OCI-M1 (cell line): ENCODE measurements at regions not wholly inside any gene's neighbourhood (a gene's known extent, or its start where the extent isn't known, plus 50 kb on each side); places are given as distances from the start of the nearest gene placed in this dataset.
A peak's percentile ranks its signal among the peaks of the same experiment; 100 is the strongest.

ENCODE experiments used
- DNase-seq: peaks from one replicate; lab custom pipeline; 2025; lab: John Stamatoyannopoulos, UW

DNA sequence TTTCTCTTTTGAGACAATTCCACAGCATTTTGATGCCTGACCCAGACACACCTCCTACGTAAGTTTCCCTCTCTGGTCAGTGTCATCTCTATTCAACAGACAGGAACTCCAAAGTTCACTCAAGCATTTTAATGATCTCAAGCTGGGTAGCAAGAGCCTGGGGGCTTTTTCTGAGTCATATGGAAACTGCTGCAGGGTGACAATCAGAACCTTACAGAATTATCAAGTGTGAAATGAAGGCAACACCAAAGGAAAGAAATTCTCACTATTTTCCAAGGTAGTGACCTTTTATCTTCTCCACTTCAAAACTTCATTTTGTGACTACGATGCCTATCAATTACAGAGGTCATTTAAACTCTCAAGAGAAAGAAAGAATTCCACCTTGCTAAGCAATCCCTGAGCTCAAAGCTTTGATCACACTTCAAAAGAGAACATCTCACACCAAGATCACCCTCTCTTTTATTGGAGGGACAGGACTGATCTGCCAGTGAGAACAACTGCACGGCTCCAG, 229.0 kb upstream of the ZC3H12C start:
- no peak for DNase-seq

DNA sequence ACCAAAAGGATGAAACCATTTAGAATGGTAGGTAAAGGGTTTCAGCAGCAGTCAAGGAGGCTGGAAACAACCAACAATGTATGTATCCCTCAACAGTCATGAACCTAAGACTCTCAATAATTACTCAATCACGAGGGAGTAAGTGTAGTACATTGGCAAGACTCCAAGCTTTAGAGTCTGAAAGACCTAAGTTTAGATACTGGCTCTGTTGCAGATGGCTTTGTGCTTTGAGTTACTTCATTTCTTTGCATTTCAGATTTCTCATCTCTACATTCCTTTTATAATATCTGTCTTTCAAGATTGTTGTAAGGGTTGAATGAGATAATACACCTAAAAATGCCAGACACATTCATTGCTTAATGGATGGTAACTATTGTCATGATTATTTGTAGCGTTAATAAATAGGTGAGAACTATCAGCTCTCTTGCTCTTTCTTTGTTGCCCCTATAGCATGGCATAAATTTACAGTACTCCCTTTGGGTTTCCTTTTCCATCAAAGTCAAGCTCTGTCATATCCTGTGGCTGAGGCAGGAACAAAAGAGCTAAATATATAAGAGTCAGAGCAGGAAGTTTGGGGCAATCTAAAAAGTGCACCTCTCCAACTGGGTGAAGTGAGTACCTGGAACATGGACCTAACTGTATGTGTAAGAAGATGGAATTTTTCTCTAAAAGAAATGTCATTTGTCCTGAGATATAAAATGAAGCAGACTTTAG, 228.2 kb upstream of the ZC3H12C start:
- peak; percentile 86 for DNase-seq

- peak; percentile 40 for DNase-seq
Observed at GRCh38 chr11:109865548-109866186, 227.5 kb upstream of the ZC3H12C start.

DNA sequence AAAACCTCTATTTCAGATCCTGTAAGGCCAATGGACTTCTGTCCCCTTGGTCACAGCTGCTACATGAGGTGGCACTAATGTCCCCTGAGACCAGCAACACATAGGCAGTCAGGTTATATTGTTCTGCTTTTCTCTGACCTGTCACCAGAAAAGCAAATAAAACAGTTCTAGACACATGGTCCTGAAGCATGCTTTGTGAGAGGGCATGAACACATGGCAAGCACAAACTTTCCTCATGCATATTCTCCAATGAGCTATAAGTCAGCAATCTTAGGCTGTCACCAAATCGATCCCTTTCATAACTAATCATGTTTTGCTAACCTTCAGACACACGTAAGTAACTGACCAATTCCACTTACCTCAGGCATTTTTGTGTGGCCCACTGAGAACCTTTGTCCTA, 225.4 kb upstream of the ZC3H12C start:
- DNase-seq, result no peak

GRCh38 chr11:109869536-109869935, 223.7 kb upstream of the ZC3H12C start:
- DNase-seq, result no peak

- peak; percentile 55 for DNase-seq
Observed at GRCh38 chr11:109870297-109870696, 222.9 kb upstream of the ZC3H12C start.

DNA sequence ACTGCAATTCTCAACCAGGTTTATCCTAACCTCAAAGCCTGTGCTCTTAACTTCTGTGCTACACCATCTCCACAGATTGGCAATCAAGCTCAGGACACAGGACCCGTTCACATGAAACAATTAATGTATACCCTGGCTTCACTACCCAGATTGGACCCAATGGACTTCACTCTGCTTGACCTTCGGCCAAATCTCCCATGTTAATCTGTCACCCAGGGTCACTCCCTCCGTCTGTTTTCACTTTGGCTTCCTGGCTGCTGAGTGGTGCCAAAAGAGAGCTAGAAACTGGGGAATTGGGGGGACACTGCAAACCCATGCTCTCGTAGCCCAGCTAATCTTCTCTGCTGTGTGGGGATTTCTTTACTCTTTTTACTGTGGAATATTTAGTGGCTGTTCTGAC, 216.1 kb upstream of the ZC3H12C start:
- no peak for DNase-seq

- no peak for DNase-seq
Observed at GRCh38 chr11:109884501-109884900, 208.7 kb upstream of the ZC3H12C start.

GRCh38 chr11:109885006-109885405, 208.2 kb upstream of the ZC3H12C start:
- DNase-seq, result no peak

GRCh38 chr11:109892321-109892794, 200.8 kb upstream of the ZC3H12C start:
- peak; percentile 98 for DNase-seq

DNA sequence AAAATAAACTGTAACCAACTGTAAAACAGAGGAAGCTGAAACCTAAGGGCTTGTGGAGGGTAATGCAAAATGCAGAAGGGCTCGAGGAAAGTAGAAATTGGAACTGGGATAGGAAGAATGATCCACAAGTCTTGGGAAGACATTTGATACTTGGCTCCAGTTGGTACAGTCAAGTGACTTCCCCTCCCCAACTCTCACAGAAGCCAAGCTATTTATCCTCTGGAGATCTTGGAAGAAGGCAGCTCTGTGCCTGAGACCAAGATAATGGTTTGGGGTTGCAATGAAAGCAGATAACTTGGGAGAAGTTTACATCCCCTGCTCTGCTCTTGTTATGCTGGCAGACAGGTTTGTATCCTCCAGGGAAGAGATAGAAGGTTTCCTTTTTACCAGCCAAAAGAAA, 198.9 kb upstream of the ZC3H12C start:
- DNase-seq, result peak; percentile 87

GRCh38 chr11:109898592-109898991, 194.6 kb upstream of the ZC3H12C start:
- peak; percentile 62 for DNase-seq

DNA sequence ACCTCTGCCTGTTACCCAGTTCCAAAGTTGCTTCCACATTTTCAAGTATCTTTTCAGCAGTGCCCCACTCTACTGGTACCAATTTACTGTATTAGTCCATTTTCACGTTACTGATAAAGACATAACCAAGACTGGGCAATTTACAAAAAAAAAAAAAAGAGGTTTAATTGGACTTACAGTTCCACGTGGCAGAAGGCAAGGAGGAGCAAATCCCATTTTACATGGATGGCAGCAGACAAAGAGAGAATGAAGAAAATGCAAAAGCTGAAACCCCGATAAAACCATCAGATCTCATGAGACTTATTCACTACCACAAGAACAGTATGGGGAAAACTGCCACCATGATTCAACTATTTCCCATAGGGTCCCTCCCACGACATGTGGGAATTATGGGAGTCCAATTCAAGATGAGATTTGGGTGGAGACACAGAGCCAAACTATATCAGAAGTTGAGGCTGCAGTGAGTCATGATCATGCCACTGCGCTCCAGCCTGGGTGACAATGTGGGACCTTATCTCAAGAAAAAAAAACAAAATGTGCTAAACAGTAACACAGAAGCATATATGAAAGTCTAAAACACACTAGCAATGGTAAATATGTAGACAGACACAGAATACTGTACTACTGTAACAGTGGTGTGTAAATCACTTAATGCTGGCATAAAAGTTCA, 190.3 kb upstream of the ZC3H12C start:
- peak; percentile 92 for DNase-seq

DNA sequence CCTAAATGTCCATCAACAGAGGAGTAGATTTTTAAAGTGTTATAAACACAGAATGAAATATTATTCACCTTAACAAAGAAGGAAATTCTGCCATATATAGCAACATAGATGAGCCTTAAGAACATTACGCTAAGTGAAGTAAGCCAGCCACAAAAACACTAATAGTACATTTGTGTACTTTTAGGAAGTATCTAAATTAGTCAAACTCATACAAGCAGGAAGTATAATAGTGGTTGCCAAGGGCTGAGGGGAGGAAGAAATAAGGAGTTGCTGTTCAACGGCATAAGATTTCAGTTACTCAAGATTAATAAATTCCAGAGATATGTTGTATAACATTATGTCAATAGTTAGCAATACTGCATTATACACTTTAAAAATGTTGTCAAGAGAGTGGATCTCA, 181.7 kb upstream of the ZC3H12C start:
- DNase-seq, result no peak

DNA sequence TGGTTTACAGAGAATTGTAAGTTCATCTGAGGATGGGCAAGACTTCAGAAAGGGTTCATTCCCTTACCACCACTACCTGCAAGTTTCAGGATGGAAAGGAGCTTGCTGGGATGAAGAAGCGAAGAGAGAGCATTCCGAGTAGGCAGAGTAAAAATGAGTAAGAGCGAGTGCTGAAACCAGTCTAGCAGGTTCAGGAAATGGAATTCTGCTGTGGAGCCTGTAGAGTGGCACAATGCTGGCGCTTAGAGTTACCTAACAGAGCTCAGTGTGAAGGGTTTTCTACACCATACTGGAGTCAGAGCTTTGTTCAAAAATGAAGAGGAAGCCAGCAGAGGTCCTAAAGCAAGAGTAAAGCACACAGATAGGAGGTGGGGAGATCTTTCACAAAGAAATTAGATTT, 179.2 kb upstream of the ZC3H12C start:
- DNase-seq, result no peak

DNA sequence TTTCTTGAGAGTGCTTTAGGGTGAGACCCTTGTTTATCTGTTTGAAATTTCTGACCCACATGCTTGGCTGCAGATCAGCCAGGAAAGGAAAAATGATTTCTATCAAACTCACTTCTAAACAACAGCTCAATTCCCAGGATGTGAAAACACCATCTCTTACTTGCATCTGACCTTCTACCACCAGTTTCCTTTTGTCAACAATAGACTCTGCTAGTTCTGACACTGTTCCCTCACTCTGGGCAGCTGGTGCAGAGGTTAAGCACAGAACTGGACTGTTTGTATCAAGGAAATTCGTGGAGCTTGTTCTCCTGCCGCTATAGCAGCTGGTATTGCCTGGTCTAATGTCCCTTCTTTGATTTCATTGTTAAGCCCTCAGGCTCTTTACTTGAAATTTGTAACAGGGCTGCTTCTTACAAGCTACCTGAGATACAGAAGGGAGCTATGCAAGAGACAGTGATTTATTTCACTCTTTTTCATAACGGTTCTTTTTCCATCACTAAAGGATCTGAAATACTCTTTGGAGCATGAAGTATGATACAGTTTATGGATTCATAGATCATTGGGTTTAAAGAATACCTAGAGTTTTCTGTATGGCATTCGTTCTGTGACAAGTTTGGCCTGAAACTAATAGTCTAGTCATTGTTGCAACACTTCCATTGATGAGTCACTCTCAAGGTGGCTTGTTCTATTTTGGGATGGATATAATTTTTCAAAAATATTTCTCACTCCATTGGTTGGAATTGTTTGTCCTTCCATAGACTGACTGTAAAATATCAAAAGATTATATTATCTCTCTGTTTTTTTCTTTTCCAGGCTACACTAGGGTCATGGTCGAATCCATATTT, 178.2 kb upstream of the ZC3H12C start:
- DNase-seq, result peak; percentile 35

GRCh38 chr11:109926941-109927340, 166.3 kb upstream of the ZC3H12C start:
- DNase-seq, result peak; percentile 52

- no peak for DNase-seq
Observed at GRCh38 chr11:109929308-109929707, 163.9 kb upstream of the ZC3H12C start.

DNA sequence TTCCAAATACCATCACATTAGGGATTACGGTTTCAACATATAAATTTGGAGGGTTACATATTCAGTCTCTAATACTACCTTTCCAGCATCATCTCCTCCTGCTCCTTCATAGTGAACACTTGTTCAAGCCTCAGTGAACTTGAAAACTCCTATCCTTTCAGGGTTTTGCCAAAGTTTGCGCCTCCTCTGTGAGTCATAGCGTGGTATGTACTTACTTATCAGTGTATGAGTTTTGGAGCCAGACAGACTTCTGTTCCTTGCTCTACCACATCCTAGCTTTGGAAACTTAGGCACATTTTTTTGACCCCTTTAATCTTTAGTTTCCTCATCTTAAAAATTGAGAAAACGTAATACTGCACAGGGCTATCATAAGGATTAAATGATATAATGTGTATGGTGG, 160.1 kb upstream of the ZC3H12C start:
- DNase-seq, result no peak

DNA sequence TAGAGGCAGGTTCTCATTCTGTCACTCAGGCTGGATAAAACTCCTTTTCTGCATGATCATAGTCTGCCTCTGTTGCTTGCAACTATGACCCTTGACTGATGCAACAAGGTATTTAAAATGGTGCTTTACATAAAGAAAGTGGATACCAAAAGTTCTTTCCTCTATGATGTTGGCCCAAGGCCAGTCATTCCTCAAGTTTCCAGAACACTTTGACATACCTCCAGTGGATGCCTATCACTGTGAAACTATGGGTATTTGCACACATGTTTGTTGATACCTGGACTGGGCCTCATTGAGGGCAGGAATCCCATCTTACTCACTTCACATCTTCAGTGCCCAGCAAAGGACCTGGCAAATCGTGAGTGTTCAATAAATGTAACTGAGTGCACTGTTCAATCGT, 159.0 kb upstream of the ZC3H12C start:
- DNase-seq, result no peak

DNA sequence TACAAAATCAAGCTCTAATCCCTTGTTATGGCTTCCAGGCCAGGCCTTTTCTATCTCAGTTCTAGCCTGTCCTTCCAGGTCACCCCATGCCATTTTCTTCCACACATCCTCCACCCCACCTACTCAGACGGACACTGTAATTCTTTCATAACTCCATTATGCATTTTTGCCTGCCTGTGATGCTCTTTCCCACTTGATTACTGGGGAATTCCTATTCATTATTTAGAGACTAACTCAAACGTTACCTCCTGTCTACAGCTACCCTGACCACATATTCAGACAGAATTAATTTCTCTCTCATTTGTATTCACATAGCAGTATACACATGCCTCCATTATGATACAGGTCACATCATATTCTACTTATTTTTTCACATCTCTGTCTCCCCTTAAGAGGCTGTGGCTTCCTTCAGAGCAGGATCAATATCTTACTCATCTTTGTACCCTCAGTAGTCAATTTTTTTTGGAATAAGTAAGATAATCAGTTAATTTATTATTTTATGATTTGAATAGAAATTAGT, 156.5 kb upstream of the ZC3H12C start:
- DNase-seq, result no peak

- DNase-seq, result peak; percentile 74
Observed at GRCh38 chr11:109937968-109938367, 155.2 kb upstream of the ZC3H12C start.
